Activated naive CD8-positive, alpha-beta T cell treated with anti-CD3 and anti-CD28 coated beads, Interleukin-2, amount 50 U/mL, for 24 hours (primary cell): ENCODE measurements at regions not wholly inside any gene's neighbourhood (a gene's known extent, or its start where the extent isn't known, plus 50 kb on each side); places are given as distances from the start of the nearest gene placed in this dataset.

Source experiments
- ATAC-seq: fragments of 150-1000 bp; cut with Tn5 transposase; one replicate; pipeline ENCODE4 v1.10.0; 2021
- DNase-seq: peaks from one replicate; pipeline ENCODE4 v3.0.0; 2021
- H3K27ac Mint-ChIP-seq: one replicate; pipeline ENCODE4 v1.8.0; 2021; ENCODE audit warnings: mild to moderate bottlenecking, mixed read lengths
- H3K27me3 Mint-ChIP-seq: one replicate; pipeline ENCODE4 v1.8.0; 2021; ENCODE audit warnings: mixed read lengths
- H3K36me3 Mint-ChIP-seq: one replicate; pipeline ENCODE4 v1.8.0; 2021; ENCODE audit warnings: low read depth, mixed read lengths
- H3K4me1 Mint-ChIP-seq: one replicate; pipeline ENCODE4 v1.8.0; 2021; ENCODE audit warnings: mixed read lengths
- H3K4me3 Mint-ChIP-seq: one replicate; pipeline ENCODE4 v1.8.0; 2021; ENCODE audit warnings: mild to moderate bottlenecking, moderate library complexity, mixed read lengths
- H3K9me3 Mint-ChIP-seq: one replicate; pipeline ENCODE4 v1.8.0; 2021; ENCODE audit warnings: mixed read lengths

GRCh38 chr7:17447728-17448478, 149.5 kb downstream of the AHR start:
- Mint-ChIP-seq H3K27me3 (peaks cover 12% of the 10 kb centered on the region), H3K4me1 (no peaks in the 10 kb centered on the region), H3K36me3 (peaks cover 1% of the 10 kb centered on the region), H3K27ac (no peak overlapping the region), H3K9me3 (peaks cover 25% of the 10 kb centered on the region), H3K4me3 (no peak overlapping the region)
- ATAC-seq (no peak), DNase-seq (no peak)

DNA sequence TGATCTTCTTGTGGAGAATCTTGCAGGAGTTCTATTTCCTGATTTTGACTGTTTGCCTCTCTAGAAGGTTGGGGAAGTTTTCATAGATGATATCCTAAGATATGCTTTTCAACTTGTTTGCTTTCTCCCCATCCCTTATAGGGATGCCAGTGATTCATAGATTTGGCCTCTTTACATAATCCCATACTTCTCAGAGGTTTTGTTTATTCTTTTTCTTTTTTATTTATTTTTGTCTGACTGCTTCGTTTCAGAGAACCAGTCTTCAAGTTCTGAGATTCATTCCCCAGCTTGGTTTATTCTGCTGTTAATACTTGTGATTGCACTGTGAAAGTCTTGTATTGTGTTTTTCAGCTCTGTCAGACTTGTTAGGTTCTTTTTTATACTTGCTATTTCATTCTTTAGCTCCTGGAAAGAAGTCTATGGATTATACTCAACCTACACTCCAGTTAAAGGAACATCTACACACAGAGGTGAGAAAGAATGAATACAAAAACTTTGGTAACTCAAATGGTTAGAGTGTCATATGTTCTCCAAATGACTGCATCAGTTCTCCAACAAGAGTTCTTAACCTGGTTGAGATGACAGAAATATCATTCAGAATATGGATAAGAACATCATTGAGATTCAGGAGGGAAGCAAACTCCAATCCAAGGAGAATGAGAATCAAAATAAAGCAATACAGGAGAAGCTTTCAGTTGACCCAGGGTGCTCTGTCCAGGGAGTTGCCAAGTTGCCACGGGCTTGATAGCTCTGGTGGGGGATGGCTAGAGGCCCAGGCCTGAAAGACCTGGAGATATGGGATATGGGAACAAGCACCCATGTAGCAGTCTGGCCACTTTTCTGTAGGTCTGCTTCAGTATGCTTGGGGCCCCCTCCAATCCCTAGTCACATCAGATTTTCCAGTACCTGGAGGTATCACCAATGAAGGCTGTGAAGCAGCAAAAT, 150.3 kb downstream of the AHR start:
- Mint-ChIP-seq H3K4me1 (no peaks in the 10 kb centered on the region), H3K36me3 (peaks cover 1% of the 10 kb centered on the region), H3K9me3 (peaks cover 25% of the 10 kb centered on the region), H3K27ac (no peak overlapping the region), H3K4me3 (no peak overlapping the region), H3K27me3 (peaks cover 12% of the 10 kb centered on the region)
- DNase-seq (no peak), ATAC-seq (no peak)

DNA sequence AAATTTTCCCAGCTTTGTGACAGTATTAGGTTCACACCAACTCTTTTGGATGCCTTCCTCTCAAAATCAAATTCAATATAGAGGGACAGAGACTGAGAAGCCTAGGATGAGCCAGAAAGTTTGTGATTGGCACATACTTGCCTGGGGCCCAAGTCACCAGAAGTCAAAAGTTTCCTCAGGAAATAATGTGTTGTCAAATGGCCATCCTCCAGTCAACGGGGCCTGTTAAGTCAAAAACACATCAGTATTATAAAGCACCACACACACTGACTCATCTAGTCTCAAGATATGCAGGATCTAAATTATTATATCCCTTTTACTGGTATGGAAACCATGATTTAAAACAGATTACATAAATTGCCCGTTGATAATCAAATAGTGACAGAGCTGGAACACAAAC, 158.1 kb downstream of the AHR start:
- Mint-ChIP-seq H3K27ac (no peak overlapping the region), H3K36me3 (no peaks in the 10 kb centered on the region), H3K9me3 (peaks cover 14% of the 10 kb centered on the region), H3K27me3 (no peaks in the 10 kb centered on the region), H3K4me3 (no peak overlapping the region), H3K4me1 (no peaks in the 10 kb centered on the region)
- no peak for DNase-seq
- ATAC-seq, result no peak

DNA sequence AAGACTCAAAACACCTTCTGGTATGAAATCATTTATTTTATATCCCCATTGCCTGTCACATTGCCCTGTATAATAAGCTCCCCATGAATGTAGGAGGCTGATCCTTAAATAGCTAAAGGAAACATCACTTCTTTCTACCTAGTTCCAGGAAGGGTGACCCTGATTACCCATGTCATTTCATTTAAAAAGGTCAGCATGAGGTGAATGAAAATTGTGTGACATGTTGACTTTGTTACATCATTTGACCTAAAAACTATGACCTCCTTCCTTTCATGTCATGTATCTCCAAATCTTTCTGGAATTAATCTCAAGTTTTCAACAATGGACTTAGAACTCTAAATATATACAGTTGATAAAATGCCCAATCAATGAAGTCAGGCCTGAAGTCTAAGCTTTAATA, 161.5 kb downstream of the AHR start:
- H3K4me3 Mint-ChIP-seq, result no peak overlapping the region
- peaks cover 3% of the 10 kb centered on the region for H3K4me1 Mint-ChIP-seq
- DNase-seq (no peak), ATAC-seq (no peak)
- H3K36me3 Mint-ChIP-seq, result no peaks in the 10 kb centered on the region
- peaks cover 14% of the 10 kb centered on the region for H3K9me3 Mint-ChIP-seq
- H3K27ac Mint-ChIP-seq, result no peak overlapping the region
- no peaks in the 10 kb centered on the region for H3K27me3 Mint-ChIP-seq

DNA sequence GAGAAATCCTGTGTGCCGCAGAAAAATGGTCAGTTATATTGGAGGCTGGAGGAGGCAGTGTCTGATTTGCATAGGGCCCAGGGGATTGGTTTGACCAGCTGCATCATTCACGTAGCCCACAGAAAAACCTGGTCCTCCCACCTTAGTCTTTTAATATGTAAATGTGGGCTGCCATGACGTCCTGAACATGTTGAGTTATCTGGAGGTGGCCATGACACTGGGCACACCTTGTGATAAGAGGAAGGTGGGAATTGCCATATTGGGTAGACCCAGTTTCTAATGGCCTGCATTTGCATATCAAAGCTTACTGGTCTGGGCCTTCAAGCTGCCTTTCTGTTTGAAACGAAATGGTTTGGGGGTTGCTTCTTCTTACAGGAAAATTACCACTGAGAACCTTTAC, 162.2 kb downstream of the AHR start:
- H3K9me3 Mint-ChIP-seq, result peaks cover 14% of the 10 kb centered on the region
- H3K36me3 Mint-ChIP-seq, result no peaks in the 10 kb centered on the region
- peaks cover 3% of the 10 kb centered on the region for H3K4me1 Mint-ChIP-seq
- H3K4me3 Mint-ChIP-seq, result no peak overlapping the region
- DNase-seq (no peak), ATAC-seq (no peak)
- no peaks in the 10 kb centered on the region for H3K27me3 Mint-ChIP-seq
- no peak overlapping the region for H3K27ac Mint-ChIP-seq

DNA sequence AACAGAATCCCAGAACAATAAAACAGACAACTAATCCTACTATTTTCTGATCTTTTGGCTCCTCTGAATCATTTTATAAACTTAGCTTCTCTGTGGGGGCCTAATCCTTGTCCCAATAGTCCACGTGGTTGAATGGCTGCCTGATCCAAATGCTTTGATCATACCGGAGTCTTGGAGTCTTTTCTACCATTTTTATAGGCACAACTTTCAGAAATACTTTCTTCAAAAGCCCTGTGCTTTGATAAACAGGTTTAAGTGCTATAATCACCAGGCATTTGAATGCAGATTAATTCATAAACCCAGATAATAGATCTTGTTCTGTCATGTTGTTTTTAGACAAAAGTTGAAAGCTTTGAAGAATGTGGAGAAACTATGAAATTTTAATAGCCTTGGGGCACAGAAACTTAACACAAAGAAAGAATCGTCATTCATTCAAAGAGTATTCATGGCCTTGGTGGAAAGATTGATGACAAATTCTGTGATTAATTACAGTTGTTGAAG, 163.7 kb downstream of the AHR start:
- Mint-ChIP-seq H3K27ac (no peak overlapping the region), H3K27me3 (no peaks in the 10 kb centered on the region), H3K4me1 (peaks cover 10% of the 10 kb centered on the region), H3K4me3 (no peak overlapping the region), H3K36me3 (no peaks in the 10 kb centered on the region), H3K9me3 (peaks cover 14% of the 10 kb centered on the region)
- DNase-seq (no peak), ATAC-seq (no peak)

DNA sequence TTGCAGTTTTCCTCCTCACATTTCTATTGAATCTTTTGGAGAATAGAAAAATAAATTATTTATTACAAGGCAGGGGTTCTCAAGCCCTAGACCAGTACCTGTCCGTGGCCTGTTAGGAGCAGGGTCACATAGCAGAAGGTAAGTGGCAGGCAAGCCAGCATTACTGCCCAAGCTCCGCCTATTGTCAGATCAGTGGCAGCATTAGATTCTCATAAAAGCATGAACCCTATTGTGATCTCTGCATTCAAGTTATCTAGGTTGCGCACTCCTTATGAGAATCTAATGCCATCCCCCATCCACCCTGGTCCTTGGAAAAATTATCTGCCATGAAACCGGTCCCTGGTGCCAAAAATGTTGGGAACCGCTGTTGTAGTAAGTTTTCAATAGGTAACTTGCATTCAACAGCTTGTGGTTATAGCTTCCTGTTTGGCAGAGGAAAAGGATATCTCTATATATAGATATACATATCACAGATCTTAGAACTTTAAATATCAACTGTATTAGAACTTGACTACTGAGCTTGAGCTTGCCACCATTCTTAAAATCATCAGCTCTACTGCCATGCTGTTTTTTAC, 165.1 kb downstream of the AHR start:
- H3K27ac Mint-ChIP-seq, result no peak overlapping the region
- ATAC-seq, result no peak
- peaks cover 5% of the 10 kb centered on the region for H3K9me3 Mint-ChIP-seq
- no peak overlapping the region for H3K4me3 Mint-ChIP-seq
- H3K27me3 Mint-ChIP-seq, result no peaks in the 10 kb centered on the region
- no peaks in the 10 kb centered on the region for H3K36me3 Mint-ChIP-seq
- H3K4me1 Mint-ChIP-seq, result peaks cover 10% of the 10 kb centered on the region
- no peak for DNase-seq

DNA sequence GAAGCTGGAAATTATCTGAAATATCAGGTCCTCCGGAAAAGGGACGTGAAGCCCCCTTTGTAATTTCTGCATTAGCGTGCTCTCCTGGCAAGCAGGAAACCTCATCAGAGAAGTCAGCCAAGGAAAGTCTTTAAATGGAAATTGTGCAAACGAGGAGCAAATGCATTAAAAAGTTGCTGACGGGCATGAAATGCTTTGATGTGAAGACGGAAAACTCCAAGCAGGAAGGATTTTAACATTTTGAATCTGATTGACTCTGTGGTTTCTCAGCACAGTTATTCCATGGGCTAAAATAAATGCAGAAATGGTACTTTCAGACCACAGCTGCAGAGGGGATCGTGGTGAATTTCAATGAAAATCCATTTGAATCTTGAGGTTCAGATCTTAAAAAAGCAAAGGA, 167.8 kb downstream of the AHR start:
- Mint-ChIP-seq H3K4me3 (no peak overlapping the region), H3K36me3 (no peaks in the 10 kb centered on the region), H3K4me1 (peaks cover 10% of the 10 kb centered on the region), H3K27me3 (peaks cover 2% of the 10 kb centered on the region), H3K27ac (no peak overlapping the region), H3K9me3 (no peaks in the 10 kb centered on the region)
- ATAC-seq, result no peak
- DNase-seq, result no peak

GRCh38 chr7:17467386-17467945, 169.0 kb downstream of the AHR start:
- Mint-ChIP-seq H3K27me3 (peaks cover 2% of the 10 kb centered on the region), H3K4me3 (no peak overlapping the region), H3K27ac (no peak overlapping the region), H3K4me1 (peaks cover 10% of the 10 kb centered on the region), H3K9me3 (no peaks in the 10 kb centered on the region), H3K36me3 (no peaks in the 10 kb centered on the region)
- ATAC-seq (no peak), DNase-seq (no peak)

GRCh38 chr7:17471325-17471724, 172.9 kb downstream of the AHR start:
- Mint-ChIP-seq H3K9me3 (no peaks in the 10 kb centered on the region), H3K4me3 (no peak overlapping the region), H3K27ac (no peak overlapping the region), H3K36me3 (no peaks in the 10 kb centered on the region), H3K27me3 (peaks cover 2% of the 10 kb centered on the region), H3K4me1 (peaks cover 1% of the 10 kb centered on the region)
- ATAC-seq (no peak), DNase-seq (no peak)

- Mint-ChIP-seq H3K4me3 (no peak overlapping the region), H3K9me3 (no peaks in the 10 kb centered on the region), H3K27me3 (peaks cover 2% of the 10 kb centered on the region), H3K4me1 (no peaks in the 10 kb centered on the region), H3K36me3 (no peaks in the 10 kb centered on the region), H3K27ac (no peak overlapping the region)
- ATAC-seq (no peak), DNase-seq (no peak)
Observed at GRCh38 chr7:17472518-17472917, 174.1 kb downstream of the AHR start.

DNA sequence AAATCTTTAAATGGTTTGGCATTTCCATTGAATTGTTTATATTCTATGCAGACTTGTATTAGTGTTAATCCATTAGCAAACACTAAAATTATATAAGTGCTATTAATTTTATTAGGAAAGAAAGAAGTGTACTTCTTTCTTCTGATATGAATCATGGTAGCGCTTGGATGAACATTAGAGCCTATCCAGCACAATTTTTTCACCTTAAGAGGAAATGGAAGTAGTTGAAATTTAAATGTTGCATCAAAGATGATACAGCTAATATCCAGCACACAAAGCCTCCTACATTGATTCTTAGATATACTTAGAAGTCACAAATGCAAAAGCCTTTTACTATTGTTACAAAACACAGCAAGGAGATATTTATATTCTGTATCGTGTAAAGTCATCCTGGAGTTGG, 174.5 kb downstream of the AHR start:
- no peak for ATAC-seq
- Mint-ChIP-seq H3K9me3 (no peaks in the 10 kb centered on the region), H3K4me3 (no peak overlapping the region), H3K4me1 (no peaks in the 10 kb centered on the region), H3K27ac (no peak overlapping the region), H3K36me3 (no peaks in the 10 kb centered on the region), H3K27me3 (peaks cover 2% of the 10 kb centered on the region)
- no peak for DNase-seq

- no peak overlapping the region for H3K27ac Mint-ChIP-seq
- DNase-seq (no peak), ATAC-seq (no peak)
- H3K36me3 Mint-ChIP-seq, result no peaks in the 10 kb centered on the region
- H3K4me1 Mint-ChIP-seq, result no peaks in the 10 kb centered on the region
- H3K4me3 Mint-ChIP-seq, result no peak overlapping the region
- H3K9me3 Mint-ChIP-seq, result no peaks in the 10 kb centered on the region
- H3K27me3 Mint-ChIP-seq, result no peaks in the 10 kb centered on the region
Observed at GRCh38 chr7:17474724-17475344, 176.4 kb downstream of the AHR start.

GRCh38 chr7:17477182-17477581, 178.7 kb downstream of the AHR start:
- no peak overlapping the region for H3K27ac Mint-ChIP-seq
- no peak overlapping the region for H3K4me3 Mint-ChIP-seq
- H3K27me3 Mint-ChIP-seq, result no peaks in the 10 kb centered on the region
- DNase-seq (no peak), ATAC-seq (no peak)
- no peaks in the 10 kb centered on the region for H3K4me1 Mint-ChIP-seq
- no peaks in the 10 kb centered on the region for H3K36me3 Mint-ChIP-seq
- H3K9me3 Mint-ChIP-seq, result no peaks in the 10 kb centered on the region
